ENCODE measurements at regions not wholly inside any gene's neighbourhood (a gene's known extent, or its start where the extent isn't known, plus 50 kb on each side); places are given as distances from the start of the nearest gene placed in this dataset.

- no peak for DNase-seq (ENCODE audit: extremely low read depth in 1 of 2, low read depth in 1 of 2)
Observed at GRCh38 chr7:42460148-42460547, 223.1 kb upstream of the GLI3 start.

- DNase-seq (ENCODE audit: extremely low read depth in 1 of 2, low read depth in 1 of 2): no peak
Observed at GRCh38 chr7:42457663-42458062, 220.7 kb upstream of the GLI3 start.

- no peak for DNase-seq (ENCODE audit: extremely low read depth in 1 of 2, low read depth in 1 of 2)
Observed at GRCh38 chr7:42456756-42457276, 219.8 kb upstream of the GLI3 start.

- no peak for DNase-seq (ENCODE audit: extremely low read depth in 1 of 2, low read depth in 1 of 2)
Observed at GRCh38 chr7:42456267-42456666, 219.3 kb upstream of the GLI3 start.

- DNase-seq (ENCODE audit: extremely low read depth in 1 of 2, low read depth in 1 of 2): no peak
Observed at GRCh38 chr7:42453931-42454361, 216.9 kb upstream of the GLI3 start.

- no peak for DNase-seq (ENCODE audit: extremely low read depth in 1 of 2, low read depth in 1 of 2)
Observed at GRCh38 chr7:42452356-42452755, 215.3 kb upstream of the GLI3 start.

- no peak for DNase-seq (ENCODE audit: extremely low read depth in 1 of 2, low read depth in 1 of 2)
Observed at GRCh38 chr7:42449431-42449830, 212.4 kb upstream of the GLI3 start.

- no peak for DNase-seq (ENCODE audit: extremely low read depth in 1 of 2, low read depth in 1 of 2)
Observed at GRCh38 chr7:42448901-42449300, 211.9 kb upstream of the GLI3 start.

- DNase-seq (ENCODE audit: extremely low read depth in 1 of 2, low read depth in 1 of 2): no peak
Observed at GRCh38 chr7:42445691-42446090, 208.7 kb upstream of the GLI3 start.

- no peak for DNase-seq (ENCODE audit: extremely low read depth in 1 of 2, low read depth in 1 of 2)
Observed at GRCh38 chr7:42440951-42441350, 203.9 kb upstream of the GLI3 start.

- no peak for DNase-seq (ENCODE audit: extremely low read depth in 1 of 2, low read depth in 1 of 2)
Observed at GRCh38 chr7:42432644-42433043, 195.6 kb upstream of the GLI3 start.

GRCh38 chr7:42431873-42432272, 194.9 kb upstream of the GLI3 start:
- DNase-seq (ENCODE audit: extremely low read depth in 1 of 2, low read depth in 1 of 2): no peak

GRCh38 chr7:42429339-42429738, 192.3 kb upstream of the GLI3 start:
- DNase-seq (ENCODE audit: extremely low read depth in 1 of 2, low read depth in 1 of 2): no peak

GRCh38 chr7:42426163-42426562, 189.2 kb upstream of the GLI3 start:
- DNase-seq (ENCODE audit: extremely low read depth in 1 of 2, low read depth in 1 of 2): no peak

- DNase-seq (ENCODE audit: extremely low read depth in 1 of 2, low read depth in 1 of 2): no peak
Observed at GRCh38 chr7:42414941-42415505, 178.0 kb upstream of the GLI3 start.

- DNase-seq (ENCODE audit: extremely low read depth in 1 of 2, low read depth in 1 of 2): no peak
Observed at GRCh38 chr7:42414028-42414427, 177.0 kb upstream of the GLI3 start.

- DNase-seq (ENCODE audit: extremely low read depth in 1 of 2, low read depth in 1 of 2): no peak
Observed at GRCh38 chr7:42409296-42409695, 172.3 kb upstream of the GLI3 start.

GRCh38 chr7:42407833-42408232, 170.8 kb upstream of the GLI3 start:
- DNase-seq (ENCODE audit: extremely low read depth in 1 of 2, low read depth in 1 of 2): no peak

GRCh38 chr7:42407021-42407710, 170.2 kb upstream of the GLI3 start:
- DNase-seq (ENCODE audit: extremely low read depth in 1 of 2, low read depth in 1 of 2): no peak

GRCh38 chr7:42406358-42406757, 169.3 kb upstream of the GLI3 start:
- DNase-seq (ENCODE audit: extremely low read depth in 1 of 2, low read depth in 1 of 2): no peak

GRCh38 chr7:42405782-42406181, 168.8 kb upstream of the GLI3 start:
- DNase-seq (ENCODE audit: extremely low read depth in 1 of 2, low read depth in 1 of 2): no peak

GRCh38 chr7:42403831-42404230, 166.8 kb upstream of the GLI3 start:
- no peak for DNase-seq (ENCODE audit: extremely low read depth in 1 of 2, low read depth in 1 of 2)

GRCh38 chr7:42400961-42401360, 164.0 kb upstream of the GLI3 start:
- no peak for DNase-seq (ENCODE audit: extremely low read depth in 1 of 2, low read depth in 1 of 2)

Data from stimulated activated CD8-positive, alpha-beta memory T cell treated with anti-CD3 and anti-CD28 coated beads, Interleukin-7, amount 100 ng/mL, for 48 hours (primary cell).